HG02759 (cell line): ENCODE measurements at regions not wholly inside any gene's neighbourhood (a gene's known extent, or its start where the extent isn't known, plus 50 kb on each side); places are given as distances from the start of the nearest gene placed in this dataset.
"Not testable (repeated sequence)": the region's sequence is repeated elsewhere in the genome, so short reads cannot be mapped to it uniquely, and the experiment has no call there.

Experiments used
- ATAC-seq: cut with Tn5 transposase; IDR thresholded peaks from one replicate; pipeline ENCODE4 v1.9.1; 2021; ENCODE audit warnings: mild to moderate bottlenecking, moderate library complexity; ENCODE audit not compliant: unreplicated experiment

- ATAC-seq: no peak
Observed at GRCh38 chr7:12979181-12979580, 291.7 kb downstream of the ARL4A start.

DNA sequence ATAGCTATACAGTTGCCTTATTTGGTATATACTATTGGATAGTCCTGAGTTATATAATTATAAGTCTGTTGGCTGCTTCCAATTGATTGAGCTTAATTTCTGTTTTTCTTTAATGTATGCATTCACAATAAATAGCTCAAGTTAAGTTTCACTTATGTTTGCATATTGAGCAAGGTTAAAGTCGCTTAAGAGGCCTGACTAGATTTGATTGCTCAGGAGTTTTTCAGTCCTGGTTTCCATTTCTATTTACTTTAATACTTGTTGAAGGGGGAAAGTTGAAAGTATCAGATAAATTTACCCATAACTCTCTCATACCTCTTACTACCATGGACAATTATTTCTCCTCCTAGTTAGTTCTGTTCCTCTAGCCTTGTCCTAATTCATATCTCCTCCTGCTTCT lies 294.7 kb downstream of the ARL4A start:
- no peak for ATAC-seq

DNA sequence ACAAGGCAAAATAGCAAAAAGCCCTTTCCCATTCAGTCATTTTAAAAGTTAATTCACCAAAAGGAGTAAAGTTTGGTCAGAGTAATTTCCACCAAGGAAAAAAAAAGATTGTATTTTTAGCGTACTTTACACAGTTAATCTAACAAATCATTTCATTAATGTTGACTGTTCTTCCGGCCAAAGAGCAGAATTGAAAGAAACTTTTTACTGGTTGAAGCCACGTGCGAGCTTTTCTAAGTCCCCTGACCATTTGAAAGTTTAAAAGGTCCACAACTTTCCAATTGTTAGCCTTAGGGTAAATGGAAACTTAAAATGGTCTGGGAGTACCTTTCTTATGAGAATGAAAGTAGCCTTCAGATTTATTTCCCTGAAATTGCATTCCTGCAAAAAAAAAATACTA lies 296.7 kb downstream of the ARL4A start:
- no peak for ATAC-seq

- no peak for ATAC-seq
Observed at GRCh38 chr7:12985228-12985627, 297.8 kb downstream of the ARL4A start.

DNA sequence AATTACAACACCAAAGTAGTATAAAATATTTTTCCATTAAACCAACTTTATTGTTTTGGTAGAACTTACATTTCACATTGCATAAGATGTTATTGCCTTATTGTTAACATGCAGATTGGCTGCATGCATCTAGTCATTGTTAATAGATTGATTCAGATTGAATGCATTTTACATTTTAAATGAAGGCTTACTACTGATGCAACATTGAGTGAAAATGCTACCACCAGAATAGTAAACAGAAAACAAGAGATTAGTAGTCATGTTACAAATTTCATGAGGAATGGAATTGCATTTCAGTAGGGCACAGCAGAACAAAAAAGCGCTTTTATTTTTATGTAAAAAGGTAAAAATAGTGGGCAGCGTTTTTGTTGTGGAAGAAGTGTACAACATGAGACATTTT lies 298.3 kb downstream of the ARL4A start:
- ATAC-seq: no peak

GRCh38 chr7:12987238-12987637 lies 299.8 kb downstream of the ARL4A start:
- no peak for ATAC-seq

GRCh38 chr7:12990440-12990839 lies 303.0 kb downstream of the ARL4A start:
- no peak for ATAC-seq

DNA sequence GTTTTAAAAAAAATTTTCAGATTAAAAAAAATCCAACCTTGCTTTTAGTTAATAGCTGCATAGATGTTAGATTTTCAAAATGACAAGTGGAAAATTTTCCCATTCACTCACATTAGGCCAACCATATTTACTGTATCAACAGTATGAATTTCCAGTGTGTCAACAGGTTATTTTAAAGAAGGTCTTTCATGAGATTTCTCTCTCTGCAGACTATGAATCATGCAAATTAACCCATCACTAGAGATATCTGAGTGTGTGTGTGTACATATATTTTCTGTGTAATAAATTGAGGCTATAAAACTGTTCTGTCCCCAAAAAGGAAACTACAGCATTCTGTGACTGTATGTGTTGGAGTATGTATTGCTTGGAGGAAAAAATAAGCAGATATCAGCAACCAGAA lies 305.6 kb downstream of the ARL4A start:
- no peak for ATAC-seq

DNA sequence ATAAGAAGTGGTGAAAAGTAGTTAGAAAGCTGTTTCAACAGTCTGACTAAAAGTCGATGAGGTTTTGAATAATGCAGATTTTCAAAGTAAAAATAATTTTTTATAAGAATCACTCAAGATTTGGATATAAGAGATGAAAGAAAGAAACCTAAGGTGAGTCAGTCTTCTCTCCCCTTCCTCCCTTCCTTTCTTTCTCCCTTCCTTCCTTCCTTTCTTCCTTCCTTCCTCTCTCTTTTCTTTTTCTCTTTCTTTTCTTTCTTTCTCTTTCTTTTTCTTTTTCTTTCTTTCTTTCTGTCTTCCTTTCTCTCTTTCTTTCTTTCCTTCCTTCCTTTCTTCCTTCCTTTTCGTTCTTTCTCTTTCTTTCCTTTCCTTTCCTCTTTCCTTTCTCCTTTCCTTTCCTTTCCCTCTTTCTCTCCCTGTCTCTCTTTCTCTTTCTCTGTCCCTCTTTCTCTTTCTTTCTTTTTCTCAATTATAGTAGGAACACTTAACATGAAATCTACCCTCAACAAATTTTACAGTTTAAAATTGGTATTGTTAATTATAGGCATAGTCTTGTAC lies 308.6 kb downstream of the ARL4A start:
- ATAC-seq: no peak

DNA sequence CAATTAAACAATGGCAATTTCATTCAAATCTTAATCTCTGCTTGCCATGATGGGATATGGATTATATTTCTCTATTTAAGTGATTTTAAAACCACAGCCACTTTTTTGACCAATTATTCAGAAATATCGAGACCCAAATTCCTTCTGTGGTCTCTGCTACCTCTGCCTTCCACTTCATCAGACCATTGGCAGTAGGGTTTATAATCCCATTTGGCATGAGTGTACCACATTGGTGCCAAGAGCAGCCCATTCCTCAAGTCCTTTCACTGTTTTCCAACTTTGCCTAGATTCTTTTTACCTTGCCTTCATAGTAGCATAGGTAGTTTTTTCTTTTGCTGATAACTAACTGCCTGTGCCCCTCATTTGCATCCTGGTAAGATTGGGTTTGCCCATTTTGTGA lies 319.9 kb downstream of the ARL4A start:
- ATAC-seq: no peak

DNA sequence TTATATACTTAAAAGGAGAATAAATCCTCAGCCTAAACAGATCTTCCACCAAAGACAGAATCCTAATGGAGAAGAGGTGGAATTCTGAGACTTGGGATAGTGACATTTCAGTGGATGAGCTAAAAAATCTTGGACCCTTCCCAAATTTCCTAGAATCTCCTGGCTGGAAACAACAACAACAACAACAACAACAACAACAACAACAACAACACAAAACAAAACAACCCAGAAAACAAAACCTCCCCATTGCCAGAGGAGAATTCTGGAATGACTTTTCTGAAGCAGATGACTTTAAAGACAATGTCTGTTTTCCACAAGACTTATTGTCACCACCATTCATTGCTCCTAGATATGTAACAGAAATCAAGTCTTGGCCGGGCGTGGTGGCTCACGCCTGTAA lies 322.1 kb downstream of the ARL4A start:
- no peak for ATAC-seq

- no peak for ATAC-seq
Observed at GRCh38 chr7:13014011-13014410, 326.6 kb downstream of the ARL4A start.

GRCh38 chr7:13016036-13016581 lies 328.7 kb downstream of the ARL4A start:
- ATAC-seq: no peak

DNA sequence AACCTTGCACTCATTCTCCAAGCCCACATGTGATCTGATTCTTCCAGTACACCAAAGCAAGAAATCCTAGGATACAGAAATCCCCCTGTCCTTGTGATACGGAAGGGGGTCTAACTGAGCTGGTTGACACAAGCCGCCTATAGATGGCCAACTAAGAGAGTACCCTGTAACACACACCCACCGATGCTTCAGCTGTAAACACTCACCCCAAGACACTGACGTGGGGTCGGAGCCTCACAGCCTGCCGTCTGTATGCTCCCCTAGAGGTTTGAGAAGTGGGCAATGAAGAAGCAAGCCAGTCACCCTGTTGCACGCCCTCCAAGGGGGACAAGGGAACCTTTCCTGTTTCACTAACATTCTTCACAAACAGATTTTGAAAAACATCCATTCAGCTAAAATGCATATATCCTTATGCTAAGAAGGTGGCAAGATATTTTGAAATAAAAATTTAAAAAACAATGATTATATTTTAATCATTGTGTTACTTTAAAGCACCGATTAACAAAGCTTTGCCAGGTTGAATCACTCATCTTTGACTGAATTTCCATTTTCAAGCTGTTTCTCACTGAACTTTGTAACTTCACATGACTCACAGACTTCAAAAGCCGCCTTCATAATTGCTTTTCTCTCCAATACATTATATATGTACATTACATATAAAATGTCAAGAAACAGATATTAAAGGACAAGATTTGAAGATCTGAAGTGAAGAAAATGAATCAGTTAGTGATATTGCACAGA lies 329.3 kb downstream of the ARL4A start:
- no peak for ATAC-seq

GRCh38 chr7:13017333-13017857 lies 330.0 kb downstream of the ARL4A start:
- no peak for ATAC-seq

DNA sequence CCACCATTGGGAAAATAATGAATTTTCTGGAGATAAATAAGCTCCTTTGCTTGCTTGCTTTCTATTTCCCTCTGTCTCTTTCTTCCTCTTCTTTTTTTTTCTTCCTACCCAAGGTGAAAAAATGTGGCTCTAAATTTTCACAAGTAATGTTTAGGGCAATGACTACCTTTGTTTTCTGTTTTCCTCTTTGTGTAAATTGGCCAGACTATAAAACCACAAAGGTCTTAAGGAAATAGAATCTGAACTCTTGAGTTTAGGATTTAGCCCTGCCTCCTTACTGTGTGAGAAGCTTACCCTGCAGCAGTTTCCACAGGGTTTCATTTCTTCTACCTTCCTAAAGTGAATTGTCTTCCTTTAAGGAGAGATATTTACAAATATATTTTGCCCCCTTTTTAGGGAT lies 330.4 kb downstream of the ARL4A start:
- ATAC-seq: no peak

DNA sequence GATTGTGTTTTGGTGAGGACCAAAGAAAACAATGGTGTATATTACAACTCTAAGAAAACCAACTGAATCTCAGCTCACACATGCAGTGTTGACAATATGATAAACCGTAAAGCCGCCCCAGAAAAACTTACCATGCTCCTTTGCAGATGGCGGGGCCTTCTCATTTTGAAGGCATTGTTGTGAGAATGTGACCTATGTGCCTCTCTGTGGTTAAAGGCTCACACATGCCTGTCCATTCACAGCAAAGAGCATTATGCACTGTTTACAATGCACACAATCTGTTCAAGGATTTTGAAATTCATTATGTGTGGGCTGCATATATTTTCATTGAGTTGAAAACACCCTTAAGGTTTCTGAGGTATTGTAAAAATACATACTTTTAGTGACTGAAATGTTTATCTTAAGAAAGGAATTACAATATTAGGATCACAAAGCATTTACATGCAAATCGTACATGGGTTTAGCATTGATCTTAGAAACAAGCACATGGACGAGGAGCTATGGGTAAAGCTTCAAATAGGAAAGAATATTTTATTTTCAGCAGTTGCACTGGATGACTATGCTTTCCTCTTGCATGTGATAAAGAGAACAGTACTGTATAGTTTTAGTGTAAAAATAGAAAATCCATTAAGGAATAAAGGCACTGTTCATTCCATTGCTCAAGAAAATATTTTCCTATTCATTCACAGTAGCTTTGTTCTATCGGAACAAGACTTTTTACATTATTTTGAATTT lies 334.3 kb downstream of the ARL4A start:
- ATAC-seq: no peak

GRCh38 chr7:13024121-13024674 lies 336.8 kb downstream of the ARL4A start:
- no peak for ATAC-seq

DNA sequence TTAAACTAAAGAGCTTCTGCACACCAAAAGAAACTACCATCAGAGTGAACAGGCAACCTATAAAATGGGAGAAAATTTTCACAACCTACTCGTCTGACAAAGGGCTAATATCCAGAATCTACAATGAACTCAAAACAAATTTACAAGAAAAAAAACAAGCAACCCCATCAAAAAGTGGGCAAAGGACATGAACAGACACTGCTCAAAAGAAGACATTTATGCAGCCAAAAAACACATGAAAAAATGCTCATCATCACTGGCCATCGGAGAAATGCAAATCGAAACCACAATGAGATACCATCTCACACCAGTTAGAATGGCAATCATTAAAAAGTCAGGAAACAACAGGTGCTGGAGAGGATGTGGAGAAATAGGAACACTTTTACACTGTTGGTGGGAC lies 337.6 kb downstream of the ARL4A start:
- ATAC-seq: not testable (repeated sequence)

GRCh38 chr7:13027321-13027720 lies 339.9 kb downstream of the ARL4A start:
- ATAC-seq: no peak

DNA sequence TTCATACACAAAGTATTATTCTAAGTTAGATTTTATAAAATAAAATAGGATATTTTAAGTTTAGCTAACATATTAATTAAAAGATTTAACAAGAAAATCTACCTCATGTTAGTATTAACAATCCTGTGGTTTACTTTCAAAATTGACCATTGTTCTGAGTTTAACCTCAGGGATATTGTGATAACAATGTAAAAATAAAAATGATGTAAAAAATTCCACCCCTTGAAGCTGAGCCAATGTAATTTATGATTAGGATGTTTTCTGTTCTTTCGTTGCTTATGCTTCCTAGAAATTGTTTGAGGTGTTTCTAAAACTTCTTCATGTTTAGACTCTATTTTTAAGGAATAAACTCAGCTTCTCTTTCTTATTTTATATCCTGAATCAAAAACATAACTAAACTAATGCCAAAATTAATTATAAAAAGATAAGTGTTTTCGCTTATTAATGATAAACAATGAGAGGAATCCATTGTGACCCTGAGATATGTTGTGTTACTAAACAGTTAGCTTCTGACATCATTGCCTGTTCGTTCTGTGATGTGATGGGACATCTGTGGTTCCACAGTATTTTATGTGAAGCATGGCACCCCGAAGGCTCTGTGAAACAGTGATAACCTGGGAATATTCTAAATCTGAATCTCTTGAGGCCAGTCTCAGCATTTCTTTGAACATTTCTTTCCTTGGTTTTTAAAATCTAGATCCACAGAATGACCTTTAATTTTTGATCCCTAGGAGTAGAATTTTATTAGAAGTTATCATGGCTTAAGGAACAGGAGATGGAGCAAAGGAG lies 340.8 kb downstream of the ARL4A start:
- no peak for ATAC-seq
